Putamen (tissue), 1 donor: ENCODE measurements at regions not wholly inside any gene's neighbourhood (a gene's known extent, or its start where the extent isn't known, plus 50 kb on each side); places are given as distances from the start of the nearest gene placed in this dataset.
A peak's percentile ranks its signal among the peaks of the same experiment; 100 is the strongest.

ENCODE experiments used
- DNase-seq: peaks from one replicate; pipeline ENCODE4 v3.0.0-alpha.2; 2016; ENCODE audit warnings: low spot score

DNA sequence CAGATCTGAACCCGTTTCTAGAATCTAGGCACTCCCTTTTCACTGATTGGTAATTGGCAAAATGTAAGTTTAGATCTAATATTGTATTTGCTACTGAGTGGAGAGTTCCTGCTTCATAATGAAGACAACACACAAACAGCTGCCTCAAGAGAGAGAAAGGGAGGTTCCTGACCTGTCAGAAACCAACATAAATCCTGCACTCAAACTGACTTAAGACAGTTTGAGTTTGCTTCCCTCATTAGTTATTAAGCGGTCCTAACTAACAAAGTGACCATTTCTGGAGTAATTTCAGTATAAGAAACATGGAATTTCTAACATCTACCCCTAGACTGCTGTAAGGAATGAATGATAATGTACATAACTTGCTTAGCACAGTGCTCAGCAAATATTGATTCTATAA, 191.2 kb downstream of the METTL4 start:
- no peak for DNase-seq

DNA sequence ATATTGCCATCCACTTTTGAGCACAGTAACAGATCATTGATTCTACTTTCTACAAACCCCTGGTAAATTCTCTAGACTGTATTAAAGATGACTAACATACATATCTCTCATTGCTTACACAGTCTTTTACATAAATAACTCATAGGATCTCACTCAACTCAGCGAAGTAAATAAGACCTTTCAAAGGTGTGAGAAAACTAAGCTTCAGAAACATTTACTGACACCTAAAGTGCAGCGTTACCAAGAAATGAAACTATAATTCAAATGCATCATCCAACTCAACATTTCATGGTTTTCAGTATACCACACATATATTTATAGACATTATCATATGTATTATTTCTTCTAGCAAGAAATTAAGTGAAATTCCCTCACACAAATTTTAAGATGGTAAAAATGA, 189.8 kb downstream of the METTL4 start:
- DNase-seq, result no peak

DNA sequence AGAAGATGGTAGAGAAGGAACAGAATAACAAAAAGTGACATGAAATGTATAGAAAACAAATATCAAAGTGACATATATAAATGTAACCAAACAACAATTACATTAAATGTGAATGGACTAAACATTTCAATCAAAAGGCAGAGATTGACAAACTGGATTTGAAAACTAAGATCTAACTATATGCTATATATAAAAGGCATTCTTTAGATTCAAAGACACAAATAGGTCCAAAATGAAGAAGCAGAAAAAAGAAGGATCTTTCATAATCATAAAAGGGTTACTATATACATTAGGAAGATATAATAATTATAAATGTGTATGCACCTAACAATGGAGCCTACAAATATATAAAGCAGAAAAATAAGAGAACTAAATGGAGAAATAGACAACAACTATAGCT, 183.7 kb downstream of the METTL4 start:
- no peak for DNase-seq

DNA sequence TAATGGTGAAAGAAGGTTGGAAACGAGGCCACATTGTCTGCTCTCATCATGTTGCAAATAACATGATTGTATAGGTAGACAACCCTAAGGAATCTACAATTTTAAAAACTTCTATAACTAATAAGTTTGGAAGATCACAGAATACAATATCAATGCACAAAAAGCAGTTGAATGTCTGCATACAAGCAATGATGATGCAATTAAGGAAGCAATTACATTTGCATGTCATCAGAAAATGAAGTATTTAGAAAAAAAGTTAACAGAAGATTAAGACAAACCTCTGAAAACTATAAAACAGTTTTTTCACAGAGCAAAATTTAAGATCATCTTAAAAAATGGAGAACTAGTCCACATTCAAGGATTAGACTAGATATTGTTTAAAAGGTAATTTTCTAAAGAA, 181.1 kb downstream of the METTL4 start:
- DNase-seq, result no peak

DNA sequence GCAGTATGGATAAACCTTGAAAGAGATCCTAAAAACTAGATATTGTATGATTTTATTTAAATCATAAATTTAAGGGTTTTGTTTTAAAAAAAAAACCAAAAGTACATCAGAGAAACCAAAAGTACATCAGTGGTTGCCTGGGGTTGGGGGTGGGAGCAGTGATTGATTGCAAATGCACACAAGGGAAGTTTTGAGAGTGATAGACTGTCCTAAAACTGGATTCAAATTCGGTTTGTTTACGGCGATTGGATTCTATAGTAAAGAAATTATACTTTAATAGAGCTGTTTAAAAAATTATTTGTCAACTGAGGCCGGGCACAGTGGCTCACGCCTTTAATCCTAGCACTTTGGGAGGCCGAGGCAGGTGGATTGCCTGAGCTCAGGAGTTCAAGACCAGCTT, 179.8 kb downstream of the METTL4 start:
- DNase-seq, result no peak

DNA sequence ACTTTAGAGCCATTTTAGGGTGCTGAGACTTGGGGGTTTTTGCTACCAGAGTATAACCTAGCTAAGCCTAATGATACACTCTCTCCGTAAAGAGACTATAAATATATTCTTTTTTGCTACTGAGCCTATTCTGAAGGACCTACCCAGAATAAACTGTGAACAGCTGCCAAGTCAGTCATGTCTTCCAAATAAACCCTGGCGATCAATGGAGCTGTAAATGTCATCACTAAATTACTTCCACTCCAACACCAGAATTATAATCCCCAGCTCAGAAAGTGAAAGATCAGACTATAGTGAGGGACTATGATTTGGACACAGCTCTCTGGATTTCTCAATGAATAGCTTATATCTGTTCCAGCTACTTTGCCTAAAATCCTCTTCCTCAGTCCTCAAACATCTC, 178.9 kb downstream of the METTL4 start:
- no peak for DNase-seq

DNA sequence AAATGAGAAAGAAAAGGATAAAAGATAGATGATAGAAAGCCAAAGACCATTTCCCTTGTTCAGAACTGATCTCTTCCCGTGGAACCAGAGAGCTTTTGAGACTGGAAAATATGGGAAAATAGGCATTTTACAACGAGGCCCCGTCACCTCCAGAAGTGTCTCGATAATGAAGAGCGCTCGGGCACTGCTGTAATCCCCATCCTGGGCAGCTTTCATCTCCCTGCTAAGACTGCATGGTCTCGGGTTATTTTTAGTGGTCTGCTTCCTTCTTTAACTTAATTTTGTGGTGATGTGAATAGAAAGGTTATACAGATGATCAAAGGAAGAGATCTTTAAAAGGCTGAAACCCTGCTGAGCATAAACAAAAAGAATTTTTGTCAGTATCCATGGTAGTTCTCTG, 176.6 kb downstream of the METTL4 start:
- no peak for DNase-seq

DNA sequence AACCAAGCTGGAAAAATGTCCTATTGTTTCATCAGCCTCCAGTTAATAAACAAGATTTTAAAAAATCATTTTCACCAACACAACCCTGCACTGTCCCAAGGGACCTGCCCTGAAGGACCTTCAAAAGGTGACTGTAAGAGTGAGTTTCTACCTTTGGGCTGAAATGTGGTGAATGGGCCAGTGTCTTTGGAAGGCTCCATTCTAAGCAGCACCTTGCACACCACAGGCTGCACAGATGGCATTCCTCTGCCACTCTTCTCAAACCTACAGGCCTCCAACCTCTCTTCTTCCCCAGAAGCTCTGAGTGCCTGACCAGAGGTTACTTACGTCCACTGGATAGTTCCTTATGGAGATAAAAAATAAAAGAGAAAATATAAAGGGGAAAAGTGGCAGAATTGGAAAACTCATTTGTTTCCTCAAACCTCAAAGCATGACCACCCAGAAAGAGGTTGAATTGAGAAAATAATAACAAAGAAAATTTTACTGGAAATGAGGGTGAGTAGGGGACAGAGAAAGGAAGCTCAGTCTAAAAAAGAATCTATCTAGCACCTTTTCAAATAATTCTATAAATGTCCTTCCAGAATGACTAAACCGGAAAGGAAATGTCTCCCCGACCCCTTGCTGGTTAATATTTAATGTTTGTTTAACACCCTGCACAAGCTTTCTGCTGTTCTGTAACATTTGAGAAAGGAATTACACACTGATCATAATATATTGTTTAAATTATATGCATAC, 175.7 kb downstream of the METTL4 start:
- no peak for DNase-seq

DNA sequence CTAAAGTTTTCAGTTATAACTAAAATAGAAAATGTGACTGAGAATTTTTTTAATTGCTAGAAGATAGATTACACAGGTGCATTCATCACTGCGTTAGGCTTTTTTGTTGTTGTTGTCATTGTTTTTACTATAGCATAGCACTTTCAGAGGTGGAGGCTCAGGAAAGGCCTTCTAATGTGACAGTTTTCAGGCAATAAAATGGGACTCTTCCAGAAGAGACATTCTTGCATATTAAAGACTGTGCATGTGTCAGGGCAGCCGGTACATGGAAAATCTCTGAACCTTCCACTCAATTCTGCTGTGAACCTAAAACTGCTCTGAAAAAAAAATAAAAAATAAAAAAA, 175.2 kb downstream of the METTL4 start:
- DNase-seq, result no peak

DNA sequence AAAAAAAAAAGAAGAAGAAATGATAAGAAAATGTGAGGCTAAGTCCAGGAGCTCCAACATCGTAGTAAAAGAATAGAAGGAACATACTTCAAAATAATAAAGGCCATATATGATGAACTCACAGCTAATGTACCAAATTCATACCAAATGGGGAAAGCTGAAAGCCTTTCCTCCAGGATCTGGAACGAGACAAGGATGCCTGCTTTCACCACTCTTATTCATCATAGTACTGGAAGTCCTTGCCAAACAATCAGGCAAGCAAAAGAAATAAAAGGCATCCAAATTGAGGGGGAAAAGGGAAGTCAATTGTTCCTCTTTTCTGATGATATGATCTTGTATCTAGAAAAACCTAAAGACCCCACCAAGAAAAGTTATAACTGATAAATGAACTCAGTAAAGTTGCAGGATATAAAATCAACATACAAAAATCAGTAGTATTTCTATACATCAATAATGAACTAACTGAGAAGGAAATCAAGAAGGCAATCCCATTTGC, 170.6 kb downstream of the METTL4 start:
- DNase-seq, result no peak

DNA sequence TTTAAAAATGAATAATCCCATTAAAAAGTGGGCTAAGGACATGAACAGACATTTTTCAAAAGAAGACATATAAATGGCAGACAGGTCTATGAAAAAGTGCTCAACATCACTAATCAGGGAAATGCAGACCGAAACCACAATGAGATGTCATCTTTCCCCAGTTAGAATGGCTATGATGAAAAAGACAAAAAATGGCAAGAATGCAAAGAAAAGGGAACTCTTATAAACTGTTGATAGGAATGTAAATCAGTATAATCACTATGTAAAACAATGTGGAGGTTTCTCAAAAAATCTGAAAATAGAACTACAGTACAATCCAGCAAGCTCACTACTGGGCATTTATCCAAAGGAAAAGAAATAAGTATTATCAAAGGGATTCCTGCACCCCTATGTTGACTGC, 169.2 kb downstream of the METTL4 start:
- DNase-seq, result no peak

DNA sequence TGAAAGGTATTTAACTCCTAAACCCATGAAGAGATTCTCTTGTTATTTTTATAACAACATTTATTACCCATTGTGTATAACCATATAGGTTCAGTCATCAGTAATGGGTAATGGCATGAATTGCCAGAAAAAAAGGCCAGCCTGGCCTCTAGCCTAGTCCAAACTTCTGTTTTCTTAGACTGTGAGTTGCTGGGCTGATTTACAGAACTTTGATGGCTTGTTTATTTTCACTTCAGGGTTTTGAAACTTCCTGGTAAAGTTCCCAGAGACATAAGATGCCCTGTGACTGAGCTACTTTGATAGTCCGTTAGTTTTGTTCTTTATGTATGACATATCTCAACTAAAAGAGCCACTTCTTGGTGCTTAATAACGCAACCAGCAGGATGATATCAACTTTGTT, 164.8 kb downstream of the METTL4 start:
- DNase-seq, result no peak

DNA sequence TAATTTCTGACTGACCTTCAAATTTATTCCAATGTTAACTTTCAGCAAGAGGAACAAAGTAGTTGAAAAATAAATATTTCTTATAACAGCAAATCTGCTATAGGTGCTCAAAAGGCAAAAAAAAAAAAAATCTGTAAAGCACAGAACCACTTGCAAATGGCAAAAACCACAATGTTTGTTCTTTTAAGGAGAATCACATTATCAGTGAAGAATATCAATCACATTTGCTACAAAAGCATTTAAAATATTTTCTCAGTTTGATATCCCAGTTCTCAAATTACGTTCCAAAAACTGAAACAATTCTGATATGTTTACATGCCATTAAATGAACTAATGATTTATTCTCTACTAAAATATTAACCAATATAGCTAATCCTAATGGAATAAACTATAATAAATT, 163.3 kb downstream of the METTL4 start:
- no peak for DNase-seq

DNA sequence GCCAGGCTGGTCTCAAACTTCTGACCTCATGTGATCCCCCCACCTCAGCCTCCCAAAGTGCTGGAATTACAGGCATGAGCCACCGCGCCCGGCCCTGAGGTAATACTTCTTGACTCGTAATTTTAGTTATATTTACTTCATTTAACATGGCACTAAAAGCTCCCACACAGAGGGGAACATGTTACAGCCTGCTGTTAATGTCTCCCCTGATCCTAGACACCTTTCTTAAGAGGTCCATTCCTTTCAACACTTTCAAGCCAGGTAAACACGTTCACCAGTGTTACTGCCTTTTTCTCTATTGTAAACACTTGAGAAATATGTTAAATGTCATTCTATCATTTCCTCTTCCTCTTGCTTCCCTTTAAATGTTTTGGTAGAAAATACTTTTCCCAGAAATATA, 161.4 kb downstream of the METTL4 start:
- DNase-seq, result no peak

DNA sequence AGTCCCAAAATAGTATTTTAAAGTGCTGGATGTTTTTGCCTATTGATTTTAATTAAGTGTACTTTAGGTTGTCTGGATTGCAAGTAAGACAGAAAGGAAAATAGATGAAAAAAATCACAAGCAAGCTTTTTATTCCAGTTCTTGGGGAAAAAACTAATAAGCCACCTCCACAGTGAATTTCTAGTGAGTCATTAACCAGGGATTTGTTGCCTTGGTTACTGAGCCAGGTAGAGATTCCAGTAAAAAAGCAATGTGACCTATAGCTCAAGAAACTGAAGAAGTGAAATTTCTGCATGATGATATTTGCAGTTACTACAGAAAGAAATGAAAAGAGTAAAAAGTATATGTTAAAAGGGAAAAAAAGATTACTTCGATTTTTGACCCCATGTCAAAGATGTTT, 160.6 kb downstream of the METTL4 start:
- DNase-seq, result peak; percentile 34

DNA sequence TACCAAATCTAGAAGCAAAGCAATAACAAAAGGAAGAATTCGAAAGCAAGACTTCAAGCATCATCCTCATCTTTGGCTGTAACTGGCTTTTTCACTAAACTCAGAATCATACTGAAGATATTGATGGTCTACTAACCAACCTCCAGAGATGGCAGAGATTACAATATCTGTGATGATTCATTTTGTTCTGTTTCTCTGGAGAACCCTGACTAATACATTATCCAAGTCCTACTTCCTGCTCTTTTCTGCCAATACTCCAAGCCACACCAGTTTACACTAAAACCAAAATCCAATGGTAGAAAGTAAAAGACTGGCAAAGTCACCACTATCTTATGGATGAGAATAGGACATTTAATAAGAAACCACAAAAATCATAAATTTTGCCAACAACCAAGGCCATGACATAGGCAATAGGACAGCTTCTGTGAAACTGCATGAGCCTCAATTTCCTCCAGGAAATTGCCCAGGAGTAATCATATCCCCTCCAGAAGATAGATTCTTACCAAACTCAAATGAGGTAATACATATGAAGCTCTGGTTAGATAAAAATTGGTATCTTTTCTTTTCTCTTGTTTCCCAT, 159.8 kb downstream of the METTL4 start:
- no peak for DNase-seq

DNA sequence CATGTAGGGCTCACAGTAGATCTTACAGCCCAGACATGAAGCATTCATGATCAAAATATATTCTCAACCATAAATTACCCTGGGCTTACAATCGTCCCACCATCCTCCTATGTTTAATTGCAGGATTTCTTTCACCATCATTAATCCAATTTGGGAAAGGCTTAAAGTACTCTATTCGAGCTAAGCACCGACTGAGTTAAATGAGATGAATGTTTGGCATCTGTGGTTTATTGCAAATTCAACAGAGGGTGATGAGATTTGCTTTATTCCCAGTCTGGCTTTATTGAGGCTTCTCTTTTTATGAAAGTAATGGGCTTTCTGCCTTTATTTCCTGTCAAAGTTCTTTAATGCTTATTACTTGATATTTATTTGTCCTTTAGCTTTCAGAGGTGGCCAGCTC, 159.0 kb downstream of the METTL4 start:
- no peak for DNase-seq

DNA sequence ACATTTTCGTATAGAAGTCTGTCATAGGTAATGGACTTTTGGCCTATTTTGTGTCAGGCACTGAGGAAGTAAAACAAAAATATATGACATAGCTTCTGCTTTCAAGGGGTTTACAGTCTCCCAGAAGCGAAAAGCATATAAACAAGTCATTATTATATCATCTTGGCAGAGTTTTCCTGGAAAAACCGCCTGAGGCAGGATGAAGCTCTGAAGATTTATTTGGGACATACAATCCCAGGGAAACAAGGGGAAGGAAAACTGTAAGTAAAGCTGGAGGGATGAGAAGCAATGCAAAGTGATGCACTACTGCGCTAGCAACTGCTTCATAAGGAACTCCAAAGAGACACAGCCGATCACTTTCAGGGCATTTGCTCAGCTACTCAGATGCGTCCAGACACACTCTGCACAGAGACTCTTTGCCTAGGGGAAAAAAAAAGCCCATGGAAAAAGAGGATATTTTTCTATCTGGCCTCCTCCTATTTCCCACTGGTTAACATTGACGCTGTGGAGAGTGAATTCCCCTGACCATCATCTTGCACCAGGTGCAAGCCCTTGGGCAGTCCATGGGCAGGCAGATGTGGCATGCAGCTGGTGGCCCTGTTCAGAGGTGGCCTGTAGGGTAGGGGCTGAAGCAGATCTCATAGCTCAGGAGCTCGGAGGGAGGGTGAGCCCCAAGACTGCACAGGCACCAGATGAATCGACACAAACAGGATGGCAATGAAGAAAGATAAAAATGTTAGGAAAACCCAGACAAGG, 158.1 kb downstream of the METTL4 start:
- DNase-seq, result no peak

DNA sequence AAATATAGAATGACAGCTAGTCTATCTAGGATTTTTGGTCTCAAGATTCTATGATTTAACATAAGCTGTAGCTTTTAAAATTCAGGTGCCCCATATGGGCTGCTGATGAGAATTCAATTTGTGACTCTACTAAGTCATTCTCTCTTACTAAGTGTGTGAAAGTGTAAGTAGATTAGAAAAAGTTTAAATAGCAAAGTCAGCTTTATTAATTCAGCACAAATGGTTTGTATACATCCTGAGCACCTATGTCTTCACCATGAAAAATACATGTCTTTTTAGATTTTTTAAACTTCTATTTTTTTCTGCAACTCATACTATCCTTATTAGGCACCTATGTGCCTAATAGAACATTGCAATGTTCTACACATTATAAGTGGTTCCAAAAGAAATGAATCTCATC, 157.1 kb downstream of the METTL4 start:
- DNase-seq, result no peak

DNA sequence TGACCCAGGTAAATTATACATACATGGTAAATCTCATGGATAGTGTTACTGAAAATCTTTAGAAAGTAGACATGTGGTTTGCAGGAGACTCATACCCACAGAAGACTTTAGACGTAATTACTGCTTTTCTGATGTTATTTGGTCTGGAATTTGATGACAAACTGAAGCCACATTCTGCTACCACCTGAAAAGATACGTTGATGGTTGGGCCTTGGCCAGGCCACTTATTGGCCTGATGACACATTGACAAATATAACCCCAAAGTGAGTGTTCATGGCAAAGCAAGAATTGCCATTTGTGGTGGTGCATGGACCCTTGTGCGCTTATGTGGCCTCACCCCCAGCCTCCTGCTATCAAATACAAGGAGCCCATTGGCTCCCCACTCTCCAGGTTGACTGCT, 155.6 kb downstream of the METTL4 start:
- no peak for DNase-seq

DNA sequence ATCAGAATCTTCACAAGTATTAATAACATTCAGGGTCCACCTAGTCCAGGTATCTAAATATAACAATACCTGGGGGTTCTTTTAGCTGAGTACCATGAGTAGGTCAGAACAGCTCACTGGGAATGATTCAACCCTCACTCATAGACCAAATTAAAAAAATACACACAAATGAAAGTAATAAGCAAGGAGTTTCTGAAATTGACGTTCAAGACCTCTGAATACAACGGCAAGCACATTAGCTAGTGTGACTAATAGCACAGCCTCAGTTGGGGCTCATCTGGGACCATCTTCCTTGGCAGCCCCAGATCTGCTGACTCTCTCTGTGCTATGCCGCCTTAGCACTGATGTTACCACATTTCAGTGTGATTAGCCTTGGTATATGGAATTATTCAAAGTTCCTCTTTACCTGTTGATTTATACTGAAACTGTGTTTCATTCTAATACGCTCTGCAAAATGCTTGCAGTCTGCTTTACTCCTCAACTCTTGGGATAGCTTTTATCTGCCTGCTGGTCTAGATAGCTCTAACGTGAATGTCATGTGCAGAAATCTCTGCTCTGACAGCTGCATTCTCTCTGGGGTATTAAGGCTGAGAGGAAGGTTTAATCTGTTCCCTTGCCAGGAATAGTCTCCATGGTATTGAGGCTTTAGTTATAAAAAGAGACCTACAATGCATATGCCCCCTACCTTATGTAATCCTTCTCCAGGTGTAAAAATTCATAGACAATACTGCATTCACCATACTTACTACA, 153.3 kb downstream of the METTL4 start:
- no peak for DNase-seq

DNA sequence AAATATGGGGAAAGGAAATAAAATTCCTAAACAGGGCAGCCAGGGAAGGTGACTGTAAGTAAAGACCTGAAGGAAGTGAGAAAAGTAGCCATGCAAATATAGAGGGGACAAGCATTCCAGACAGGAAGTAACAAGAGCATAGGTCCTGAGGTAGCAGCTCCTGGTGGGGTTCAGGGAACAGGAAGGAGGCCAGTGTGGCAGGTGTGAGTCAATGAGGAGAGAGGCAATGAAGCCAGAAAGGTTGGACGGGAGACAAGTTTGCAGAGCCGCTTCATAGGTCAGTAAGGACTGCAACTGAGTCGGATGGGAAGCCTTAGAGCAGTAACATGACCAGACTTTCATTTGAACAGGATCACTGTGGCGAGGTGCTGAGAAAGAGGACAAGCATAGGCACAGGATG, 150.9 kb downstream of the METTL4 start:
- DNase-seq, result no peak

DNA sequence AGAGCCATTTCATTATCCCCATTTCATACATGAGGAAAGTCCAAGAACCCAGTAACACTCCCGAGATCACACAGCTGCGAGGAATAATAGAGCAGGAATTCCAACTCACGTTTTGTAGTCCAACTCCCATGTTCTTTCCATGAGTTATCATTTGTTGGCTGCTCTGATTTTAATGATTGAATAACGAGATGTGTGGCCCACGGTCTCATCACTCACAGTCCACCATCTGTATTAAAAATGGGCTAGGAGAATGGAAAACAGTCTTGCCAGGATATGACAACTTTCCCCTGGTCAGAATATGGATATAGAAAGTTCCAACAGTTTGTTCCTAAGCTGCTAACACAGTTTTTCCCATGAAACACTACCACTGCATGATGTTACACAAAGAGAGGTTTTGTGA, 147.5 kb downstream of the METTL4 start:
- no peak for DNase-seq
